H9 (cell line): ENCODE measurements at regions not wholly inside any gene's neighbourhood (a gene's known extent, or its start where the extent isn't known, plus 50 kb on each side); places are given as distances from the start of the nearest gene placed in this dataset.

Experiments
- DNase-seq: peaks from one replicate; pipeline ENCODE4 v3.0.0-alpha.2; 2017
- H2AFZ ChIP-seq: one replicate; pipeline ENCODE4 v1.6.1; 2013; ENCODE audit warnings: mild to moderate bottlenecking, low read length, control low read depth, moderate library complexity
- H2AK5ac ChIP-seq: 2 replicates; pipeline ENCODE4 v1.6.1; 2013; ENCODE audit warnings: low read length, control low read depth, mixed read lengths; ENCODE audit not compliant: insufficient read length
- H2BK120ac ChIP-seq: one replicate; pipeline ENCODE4 v1.6.1; 2013; ENCODE audit warnings: low read depth, mild to moderate bottlenecking, low read length, control low read depth, inconsistent platforms; ENCODE audit not compliant: poor library complexity, severe bottlenecking
- H2BK12ac ChIP-seq: 2 replicates; pipeline ENCODE4 v1.6.1; 2013; ENCODE audit warnings: low read length, control low read depth, mixed read lengths, low read depth; ENCODE audit not compliant: insufficient read length
- H2BK15ac ChIP-seq: 2 replicates; pipeline ENCODE4 v1.6.1; 2013; ENCODE audit warnings: low read depth, low read length, control low read depth
- H2BK20ac ChIP-seq: one replicate; pipeline ENCODE4 v1.6.1; 2013; ENCODE audit warnings: low read depth, mild to moderate bottlenecking, low read length, control low read depth, inconsistent platforms; ENCODE audit not compliant: poor library complexity, severe bottlenecking
- H2BK5ac ChIP-seq: 2 replicates; pipeline ENCODE4 v1.6.1; 2013; ENCODE audit warnings: low read length, control low read depth, mixed read lengths; ENCODE audit not compliant: insufficient read length
- H3K14ac ChIP-seq: 2 replicates; pipeline ENCODE4 v1.6.1; 2013; ENCODE audit warnings: low read length, control low read depth; ENCODE audit not compliant: insufficient read depth
- H3K18ac ChIP-seq: 2 replicates; pipeline ENCODE4 v1.6.1; 2013; ENCODE audit warnings: low read depth, mild to moderate bottlenecking, mixed read lengths, low read length, control low read depth; ENCODE audit not compliant: insufficient read length
- H3K23ac ChIP-seq: 2 replicates; pipeline ENCODE4 v1.6.1; 2013; ENCODE audit warnings: low read length, control low read depth, mixed read lengths, low read depth; ENCODE audit not compliant: insufficient read length
- H3K23me2 ChIP-seq: 2 replicates; pipeline ENCODE4 v1.6.1; 2013; ENCODE audit warnings: low read depth, mild to moderate bottlenecking, mixed read lengths, low read length, control low read depth; ENCODE audit not compliant: insufficient read length, poor library complexity, severe bottlenecking
- H3K27ac ChIP-seq: 2 replicates; pipeline ENCODE4 v1.5.1; 2013; ENCODE audit warnings: low read length, control low read depth, mixed read lengths, low read depth; ENCODE audit not compliant: insufficient read length
- H3K27me3 ChIP-seq: 2 replicates; pipeline ENCODE4 v1.6.1; 2013; ENCODE audit warnings: low read length, control low read depth, inconsistent platforms; ENCODE audit not compliant: insufficient read depth
- H3K4ac ChIP-seq: 2 replicates; pipeline ENCODE4 v1.6.1; 2013; ENCODE audit warnings: low read depth, mild to moderate bottlenecking, control low read depth, inconsistent platforms, low read length, moderate library complexity
- H3K4me1 ChIP-seq: 2 replicates; pipeline ENCODE4 v1.6.1; 2013; ENCODE audit warnings: low read length, control low read depth, inconsistent platforms; ENCODE audit not compliant: insufficient read depth
- H3K4me2 ChIP-seq: 2 replicates; pipeline ENCODE4 v1.6.1; 2013; ENCODE audit warnings: low read length, control low read depth, mixed read lengths; ENCODE audit not compliant: insufficient read length, insufficient read depth
- H3K56ac ChIP-seq: 2 replicates; pipeline ENCODE4 v1.6.1; 2013; ENCODE audit warnings: low read depth, mild to moderate bottlenecking, mixed read lengths, low read length, control low read depth; ENCODE audit not compliant: insufficient read length
- H3K79me1 ChIP-seq: 2 replicates; pipeline ENCODE4 v1.6.1; 2013; ENCODE audit warnings: low read depth, mild to moderate bottlenecking, moderate library complexity, low read length, control low read depth, inconsistent platforms; ENCODE audit not compliant: insufficient read depth, poor library complexity, severe bottlenecking
- H3K79me2 ChIP-seq: 2 replicates; pipeline ENCODE4 v1.6.1; 2013; ENCODE audit warnings: low read length, control low read depth, inconsistent platforms; ENCODE audit not compliant: insufficient read depth
- H3K9ac ChIP-seq: 2 replicates; pipeline ENCODE4 v1.6.1; 2013; ENCODE audit warnings: low read length, control low read depth, mixed read lengths; ENCODE audit not compliant: insufficient read length; ENCODE audit errors: extremely low read depth
- H3K9me3 ChIP-seq: one replicate; pipeline ENCODE4 v1.6.1; 2013; ENCODE audit warnings: low read depth, low read length, inconsistent platforms; ENCODE audit not compliant: control insufficient read depth
- H3T11ph ChIP-seq: one replicate; pipeline ENCODE4 v1.6.1; 2013; ENCODE audit warnings: mild to moderate bottlenecking, low read length, control low read depth, inconsistent platforms
- H4K20me1 ChIP-seq: one replicate; pipeline ENCODE4 v1.6.1; 2013; ENCODE audit not compliant: control insufficient read depth, insufficient read length, insufficient read depth
- H4K5ac ChIP-seq: 2 replicates; pipeline ENCODE4 v1.6.1; 2013; ENCODE audit warnings: low read depth, mild to moderate bottlenecking, mixed read lengths, low read length, control low read depth; ENCODE audit not compliant: insufficient read length
- H4K8ac ChIP-seq: replicated peaks from 2 replicates; pipeline ENCODE4 v1.6.1; 2013; ENCODE audit warnings: low read length, control low read depth, mixed read lengths, low read depth; ENCODE audit not compliant: insufficient read length
- H4K91ac ChIP-seq: 2 replicates; pipeline ENCODE4 v1.6.1; 2013; ENCODE audit warnings: low read depth, mild to moderate bottlenecking, moderate library complexity, mixed read lengths, low read length, control low read depth; ENCODE audit not compliant: insufficient read length
- H3K27ac Mint-ChIP-seq, 3 experiments: 2 replicates in 2 of 3; 3 replicates in 1 of 3; pipeline ENCODE4 v1.8.0; 2020 to 2021; ENCODE audit warnings: mixed read lengths in 3 of 3, mild to moderate bottlenecking in 1 of 3, moderate library complexity in 1 of 3
- H3K27me3 Mint-ChIP-seq: 2 replicates; pipeline ENCODE4 v1.8.0; 2021; ENCODE audit warnings: low read depth, mild to moderate bottlenecking, moderate library complexity, mixed read lengths
- H3K36me3 Mint-ChIP-seq, 3 experiments: 2 replicates in 2 of 3; 3 replicates in 1 of 3; pipeline ENCODE4 v1.8.0; 2020 to 2021; ENCODE audit warnings: low read depth in 3 of 3, mixed read lengths in 3 of 3; ENCODE audit not compliant: insufficient read depth in 1 of 3
- H3K4me1 Mint-ChIP-seq, 2 experiments: 2 replicates each; pipeline ENCODE4 v1.8.0; 2020; ENCODE audit warnings: mixed read lengths in 2 of 2
- H3K4me3 Mint-ChIP-seq, 2 experiments: 2 replicates in 1 of 2; 3 replicates in 1 of 2; pipeline ENCODE4 v1.8.0; 2020 to 2021; ENCODE audit warnings: mild to moderate bottlenecking in 2 of 2, mixed read lengths in 2 of 2, moderate library complexity in 1 of 2
- H3K9me3 Mint-ChIP-seq, 2 experiments: 2 replicates in 1 of 2; 3 replicates in 1 of 2; pipeline ENCODE4 v1.8.0; 2020; ENCODE audit warnings: mild to moderate bottlenecking in 2 of 2, mixed read lengths in 2 of 2, moderate library complexity in 1 of 2
- CTCF ChIP-seq: fragments of 200-600 bp; sonication (generic); conservative IDR thresholded peaks from 3 replicates; pipeline ENCODE4 v1.8.0; 2021; ENCODE audit warnings: antibody characterized with exemption, mild to moderate bottlenecking
- WGBS: extraction: QIAGEN DNeasy Blood & Tissue Kit; methylation state at CpG from one replicate; pipeline ENCODE4 v1.1.7; 2013; ENCODE audit warnings: missing lambda C conversion rate, low lambda C conversion rate, mixed read lengths; ENCODE audit not compliant: insufficient read length; ENCODE audit errors: extremely low coverage; 5-methylcytosine and 5-hydroxymethylcytosine counted together

- no peak for DNase-seq
- H4K91ac ChIP-seq = no peak overlapping the region
- no peak overlapping the region for H3K4me2 ChIP-seq
- H3K23ac ChIP-seq = no peak overlapping the region
- Mint-ChIP-seq H3K4me3 (no peak overlapping the region), H3K27ac (no peak overlapping the region), H3K27me3 (no peaks in the 10 kb centered on the region), H3K36me3 (no peaks in the 10 kb centered on the region), H3K4me1 (peaks cover 6 to 8% of the 10 kb centered on the region in 2 experiments), H3K9me3 (no peaks in the 10 kb centered on the region)
- H2BK120ac ChIP-seq = no peak overlapping the region
- no peaks in the 10 kb centered on the region for H4K20me1 ChIP-seq
- H3T11ph ChIP-seq = no peak overlapping the region
- no peak overlapping the region for H3K18ac ChIP-seq
- no peaks in the 10 kb centered on the region for H3K79me1 ChIP-seq
- no peak overlapping the region for H3K27ac ChIP-seq
- H2BK15ac ChIP-seq = no peak overlapping the region
- H3K9ac ChIP-seq = no peak overlapping the region
- no peak overlapping the region for H2AFZ ChIP-seq
- H3K56ac ChIP-seq = no peak overlapping the region
- H3K14ac ChIP-seq = no peak overlapping the region
- H3K27me3 ChIP-seq = no peaks in the 10 kb centered on the region
- no peak overlapping the region for H2BK12ac ChIP-seq
- H3K23me2 ChIP-seq = no peaks in the 10 kb centered on the region
- no peaks in the 10 kb centered on the region for H3K79me2 ChIP-seq
- H2AK5ac ChIP-seq = no peak overlapping the region
- H2BK5ac ChIP-seq = no peak overlapping the region
- H2BK20ac ChIP-seq = no peak overlapping the region
- no peak for TF ChIP-seq CTCF
- H4K8ac ChIP-seq = no peak overlapping the region
- no peak overlapping the region for H4K5ac ChIP-seq
- H3K4me1 ChIP-seq = no peaks in the 10 kb centered on the region
- H3K9me3 ChIP-seq = no peaks in the 10 kb centered on the region
- H3K4ac ChIP-seq = no peak overlapping the region
- no CpG with 5 or more reads among the region's 6 CpGs for WGBS
These were observed 167.5 kb upstream of the IL12A start for GRCh38 chr3:159821110-159821509.
